Activated CD4-positive, CD25-positive, alpha-beta regulatory T cell treated with anti-CD3 and anti-CD28 coated beads, Interleukin-2, amount 50 U/mL, for 24 hours (primary cell): ENCODE measurements at regions not wholly inside any gene's neighbourhood (a gene's known extent, or its start where the extent isn't known, plus 50 kb on each side); places are given as distances from the start of the nearest gene placed in this dataset.

Experiments
- ATAC-seq, 2 donors: fragments of 150-1000 bp; cut with Tn5 transposase; one replicate each; pipeline ENCODE4 v1.10.0; 2021; ENCODE audit warnings: mild to moderate bottlenecking in 1 of 2, moderate library complexity in 1 of 2

- ATAC-seq, result no peak
Observed at GRCh38 chr4:108520807-108521206, 99.6 kb upstream of the RPL34 start.

- peak in 1 of 2 donors; percentile 41 for ATAC-seq
Observed at GRCh38 chr4:108519911-108520601, 100.3 kb upstream of the RPL34 start.

GRCh38 chr4:108519208-108519833 lies 101.1 kb upstream of the RPL34 start:
- ATAC-seq, result no peak

GRCh38 chr4:108512615-108513505 lies 107.5 kb upstream of the RPL34 start:
- peak; percentile 43 to 55 for ATAC-seq

GRCh38 chr4:108511618-108512017 lies 108.8 kb upstream of the RPL34 start:
- ATAC-seq, result no peak

- no peak for ATAC-seq
Observed at GRCh38 chr4:108502356-108502755, 118.0 kb upstream of the RPL34 start.

GRCh38 chr4:108498925-108499324 lies 121.5 kb upstream of the RPL34 start:
- ATAC-seq, result no peak

GRCh38 chr4:108493596-108493931 lies 126.8 kb upstream of the RPL34 start:
- ATAC-seq, result no peak

- no peak for ATAC-seq
Observed at GRCh38 chr4:108492816-108493595, 127.4 kb upstream of the RPL34 start.

- no peak for ATAC-seq
Observed at GRCh38 chr4:108488865-108489264, 131.5 kb upstream of the RPL34 start.

GRCh38 chr4:108486046-108486445 lies 134.3 kb upstream of the RPL34 start:
- no peak for ATAC-seq

GRCh38 chr4:108484187-108484586 lies 136.2 kb upstream of the RPL34 start:
- peak; percentile 14 to 43 for ATAC-seq

GRCh38 chr4:108483650-108484049 lies 136.7 kb upstream of the RPL34 start:
- ATAC-seq, result no peak

- peak; percentile 67 to 68 for ATAC-seq
Observed at GRCh38 chr4:108483079-108483478, 137.3 kb upstream of the RPL34 start.

- no peak for ATAC-seq
Observed at GRCh38 chr4:108480881-108481280, 139.5 kb upstream of the RPL34 start.

- ATAC-seq, result no peak
Observed at GRCh38 chr4:108477527-108478108, 142.8 kb upstream of the RPL34 start.

GRCh38 chr4:108473163-108473720 lies 147.1 kb upstream of the RPL34 start:
- ATAC-seq, result no peak

GRCh38 chr4:108466936-108467902 lies 153.2 kb upstream of the RPL34 start:
- peak; percentile 69 to 87 for ATAC-seq

- no peak for ATAC-seq
Observed at GRCh38 chr4:108465886-108466500, 154.4 kb upstream of the RPL34 start.

GRCh38 chr4:108458681-108459080 lies 161.7 kb upstream of the RPL34 start:
- no peak for ATAC-seq
